D341Med (cell line): ENCODE measurements at regions not wholly inside any gene's neighbourhood (a gene's known extent, or its start where the extent isn't known, plus 50 kb on each side); places are given as distances from the start of the nearest gene placed in this dataset.

Experiments
- DNase-seq: peaks from one replicate; pipeline ENCODE4 v3.0.0; 2012; ENCODE audit warnings: low spot score

- DNase-seq = peak; percentile 36
Observed at GRCh38 chr3:18295171-18295920, 129.8 kb downstream of the SATB1 start.

DNA sequence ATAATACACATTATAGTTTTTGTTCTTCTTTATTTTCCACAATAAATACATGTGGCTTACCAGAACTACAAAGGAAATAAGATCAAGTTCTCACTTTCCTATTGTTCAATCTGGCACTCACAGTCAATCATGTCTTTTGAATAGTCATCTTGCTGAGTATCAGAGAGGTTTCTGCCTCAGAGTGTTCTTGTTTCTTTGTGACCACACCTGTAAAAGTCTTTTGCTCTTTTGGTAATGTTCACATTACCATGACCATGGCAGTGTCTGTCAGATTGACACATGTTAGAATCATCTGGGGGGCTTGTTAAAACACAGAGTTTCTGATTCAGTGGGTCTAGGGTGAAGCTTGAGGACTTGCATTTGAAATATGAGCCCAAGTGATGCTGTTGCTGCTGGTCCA, 135.0 kb downstream of the SATB1 start:
- no peak for DNase-seq

DNA sequence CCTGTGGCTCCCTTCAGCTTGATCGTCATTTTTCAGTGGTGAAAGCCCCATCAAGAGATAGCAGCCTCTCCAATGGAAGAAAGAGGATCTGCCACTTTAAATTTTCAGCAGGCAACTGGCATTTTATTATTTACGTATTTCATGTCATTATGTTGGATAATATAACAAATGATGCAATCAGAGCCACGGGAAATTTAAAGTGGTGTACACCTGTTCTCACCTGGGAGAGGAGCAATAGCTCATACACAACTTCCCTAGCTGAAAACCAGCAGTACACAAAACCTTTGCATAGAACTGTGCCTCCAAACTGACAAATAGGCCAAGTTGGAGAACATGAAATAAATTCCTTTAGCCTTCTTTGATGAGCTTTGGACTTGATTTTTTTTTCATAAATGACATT, 136.9 kb downstream of the SATB1 start:
- no peak for DNase-seq

DNA sequence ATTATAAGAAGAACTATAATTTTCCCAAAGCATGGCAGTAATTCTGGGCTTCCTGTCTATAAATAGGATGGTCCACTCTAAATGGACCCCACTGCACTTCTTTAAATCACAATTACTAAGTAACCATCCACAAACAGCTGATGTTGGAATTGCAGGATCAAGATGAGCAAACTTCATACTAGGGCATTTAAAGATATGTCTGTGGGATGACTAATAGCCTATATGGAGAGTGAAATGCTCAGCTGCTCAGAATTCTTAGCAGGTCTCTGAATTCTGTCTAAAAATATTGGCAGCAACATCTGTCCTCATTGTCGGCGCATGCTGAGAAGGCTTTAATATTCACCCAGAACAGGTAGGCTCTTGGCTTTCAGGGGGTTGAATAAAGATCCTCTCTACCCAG, 140.4 kb downstream of the SATB1 start:
- DNase-seq = no peak

DNA sequence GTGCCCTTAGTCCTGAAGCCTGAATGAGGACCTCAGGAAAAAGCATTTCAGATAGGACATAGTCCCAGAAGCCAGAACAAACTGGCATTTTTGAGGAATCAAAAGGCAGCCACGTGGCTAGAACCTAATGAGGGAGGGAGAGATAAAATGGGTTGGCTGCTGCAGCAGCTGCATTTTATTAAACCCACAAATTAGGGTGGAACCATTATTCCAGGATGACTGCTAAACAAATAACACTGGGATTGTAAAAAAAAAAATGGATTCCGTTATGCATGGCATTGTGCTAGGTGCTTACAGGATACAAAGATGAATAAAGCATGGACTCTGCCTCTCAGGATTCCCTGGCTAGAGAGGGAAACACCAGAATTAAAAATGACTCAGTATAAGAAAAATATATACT, 141.5 kb downstream of the SATB1 start:
- DNase-seq = no peak

- no peak for DNase-seq
Observed at GRCh38 chr3:18282507-18282906, 142.6 kb downstream of the SATB1 start.

DNA sequence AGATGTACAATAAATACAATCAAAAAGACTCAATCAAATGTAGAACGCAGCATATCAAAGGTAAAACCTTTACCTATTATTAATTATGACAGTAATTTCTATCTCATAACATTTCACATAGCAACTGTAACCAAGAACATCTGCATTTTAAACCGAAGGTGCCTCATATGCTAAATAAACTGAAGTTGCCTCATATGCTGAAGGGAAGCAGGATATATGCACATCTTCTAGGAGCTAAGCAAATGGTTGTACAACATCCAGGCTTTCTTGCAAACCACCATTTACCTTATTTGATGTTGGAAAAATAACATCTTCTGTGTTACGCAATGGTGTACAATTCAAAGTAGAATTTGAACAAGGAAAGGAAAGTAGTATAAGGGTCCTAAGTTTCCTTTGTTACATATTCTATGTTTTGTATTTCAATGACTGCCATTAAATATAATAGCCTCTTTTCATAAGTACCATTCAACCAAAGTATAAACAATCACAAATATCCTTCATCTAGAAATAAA, 145.9 kb downstream of the SATB1 start:
- no peak for DNase-seq

DNA sequence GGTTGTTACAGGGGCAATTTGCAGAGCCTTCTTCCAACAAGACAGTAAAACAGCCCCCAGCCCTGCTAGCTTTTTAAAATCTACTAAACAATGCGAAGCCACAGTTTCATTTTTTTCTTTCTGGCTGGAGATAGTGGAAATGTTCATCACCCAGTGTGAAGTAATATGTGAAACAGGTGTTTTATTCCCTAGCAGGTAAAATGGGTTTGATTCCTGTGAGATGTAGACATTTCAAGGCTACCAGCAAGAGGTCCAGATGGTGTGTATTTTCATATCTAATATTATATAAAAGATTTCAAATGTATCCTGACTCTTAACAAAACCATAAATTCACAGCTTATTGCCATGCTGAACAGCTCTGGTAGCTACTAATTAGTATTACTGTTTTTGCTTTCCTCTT, 160.3 kb downstream of the SATB1 start:
- DNase-seq = no peak

- no peak for DNase-seq
Observed at GRCh38 chr3:18264361-18264760, 160.8 kb downstream of the SATB1 start.

GRCh38 chr3:18258492-18258891, 166.6 kb downstream of the SATB1 start:
- no peak for DNase-seq

DNA sequence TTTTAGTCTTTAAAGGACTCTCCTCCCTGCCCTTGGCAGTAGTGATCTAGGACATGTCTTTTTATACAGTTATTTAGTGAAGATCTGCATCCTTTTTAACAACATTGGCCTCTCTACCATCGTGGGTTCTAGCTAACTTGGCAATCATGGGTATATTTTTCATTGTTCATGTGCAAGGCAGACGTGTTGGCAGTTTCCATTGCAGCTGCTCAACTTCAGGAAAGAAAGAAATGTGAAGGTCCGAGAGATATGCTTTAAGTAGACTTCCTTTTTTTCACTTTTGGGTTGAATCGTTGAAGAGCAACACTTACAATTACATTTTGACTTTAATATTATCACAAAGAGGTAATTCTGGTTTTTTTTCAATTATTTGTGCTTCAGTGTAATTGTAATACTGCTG, 172.6 kb downstream of the SATB1 start:
- DNase-seq = no peak

DNA sequence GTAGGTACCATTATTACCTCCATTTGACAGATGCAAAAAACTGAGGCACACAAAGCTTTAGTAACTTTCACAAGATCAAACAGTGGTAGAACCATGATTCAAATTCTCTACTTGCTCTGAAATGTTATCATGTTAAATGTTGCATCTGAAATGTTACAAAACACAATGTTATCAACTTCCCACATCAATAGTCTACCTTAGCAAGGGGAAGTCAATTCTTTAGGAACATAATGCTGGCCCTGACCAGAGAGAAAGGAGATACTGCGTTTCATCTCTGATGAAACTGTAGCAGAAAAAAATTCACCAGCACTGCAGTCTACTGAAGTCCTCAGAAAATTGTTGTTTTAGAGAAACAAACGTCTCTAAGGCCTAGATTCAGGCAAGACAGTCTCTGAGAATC, 174.1 kb downstream of the SATB1 start:
- no peak for DNase-seq

GRCh38 chr3:18249126-18249525, 176.0 kb downstream of the SATB1 start:
- no peak for DNase-seq

GRCh38 chr3:18247776-18248310, 177.3 kb downstream of the SATB1 start:
- DNase-seq = no peak

- DNase-seq = no peak
Observed at GRCh38 chr3:18247139-18247695, 177.9 kb downstream of the SATB1 start.

GRCh38 chr3:18246336-18247060, 178.6 kb downstream of the SATB1 start:
- no peak for DNase-seq

DNA sequence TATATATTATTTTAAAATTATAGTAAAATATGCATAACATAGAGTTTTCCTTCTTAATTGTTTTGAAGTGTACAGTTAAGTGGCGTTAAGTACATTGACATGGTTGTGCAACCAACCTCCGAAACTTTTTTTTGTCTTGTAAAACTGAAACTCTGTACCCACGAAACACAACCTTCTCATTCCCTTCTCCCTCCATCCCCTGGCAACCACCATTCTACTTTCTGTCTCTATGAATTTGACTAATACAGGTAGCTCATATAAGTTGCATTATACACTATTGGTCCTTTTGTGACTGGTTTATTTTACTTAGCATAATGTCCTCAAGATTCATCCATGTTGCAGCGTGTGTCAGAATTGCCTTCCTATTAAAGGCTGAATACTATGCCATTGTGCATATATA, 179.4 kb downstream of the SATB1 start:
- no peak for DNase-seq

DNA sequence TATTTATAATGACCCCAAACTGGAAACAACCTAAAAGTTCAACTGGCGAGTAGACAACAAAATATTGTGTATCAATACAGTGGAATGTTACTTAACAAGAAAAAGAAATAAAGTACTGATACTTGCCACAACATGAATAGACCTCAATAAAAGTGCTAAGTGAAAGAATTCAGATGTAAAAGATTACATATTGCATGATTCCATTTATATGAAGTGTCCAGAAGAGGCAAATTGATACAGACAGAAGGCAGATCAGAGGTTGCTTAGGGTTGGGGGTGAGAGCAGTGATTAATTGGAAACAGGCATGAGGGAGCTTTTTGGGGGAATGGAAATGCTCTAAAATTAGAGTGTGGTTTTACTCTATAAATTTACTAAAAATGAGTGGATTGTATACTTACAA, 183.3 kb downstream of the SATB1 start:
- no peak for DNase-seq

DNA sequence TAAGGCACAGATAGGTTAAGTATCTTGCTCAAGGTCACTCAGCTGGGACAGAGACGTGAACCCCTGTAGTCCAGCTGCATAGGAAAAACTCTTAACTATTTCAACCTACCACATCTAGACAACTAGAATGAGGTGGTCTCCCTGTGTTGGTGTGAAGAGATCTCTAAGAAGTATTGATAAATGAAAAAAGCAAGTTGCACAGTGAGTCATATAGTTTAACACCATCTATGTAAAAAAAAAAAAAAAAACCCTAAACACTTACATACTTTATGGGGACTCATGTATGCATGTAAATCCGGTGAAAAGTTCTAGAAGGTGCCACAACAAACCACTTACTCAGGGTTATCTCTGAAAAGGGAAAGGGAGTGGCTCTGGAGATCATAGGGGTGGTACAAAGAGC, 185.5 kb downstream of the SATB1 start:
- DNase-seq = no peak

DNA sequence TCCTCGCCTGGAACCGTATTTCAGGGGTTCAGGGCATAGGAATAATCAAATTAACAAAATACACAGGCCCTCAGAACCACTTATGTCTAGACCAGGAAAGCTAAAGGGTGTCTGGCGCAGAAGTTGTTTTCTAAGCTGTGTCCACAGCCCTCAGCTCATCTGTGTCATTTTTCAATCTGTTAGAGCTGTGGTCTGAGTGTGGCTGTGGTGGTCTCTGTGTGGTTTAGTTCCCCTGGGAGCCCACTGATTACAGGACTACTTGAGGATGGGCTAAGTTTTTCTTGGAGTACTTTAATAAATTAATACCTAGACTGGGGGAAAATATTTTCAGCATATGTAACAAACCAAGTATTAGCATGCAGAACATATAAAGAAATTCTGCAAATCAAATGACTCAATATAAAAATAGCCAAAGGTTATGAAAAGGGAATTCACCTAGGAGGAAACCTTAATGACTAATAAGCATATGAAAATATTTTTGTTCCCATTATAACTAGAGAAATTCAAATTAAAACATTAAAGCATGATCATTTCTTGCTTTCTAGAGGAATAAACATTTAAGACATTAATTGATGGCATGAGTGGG, 186.3 kb downstream of the SATB1 start:
- DNase-seq = no peak

DNA sequence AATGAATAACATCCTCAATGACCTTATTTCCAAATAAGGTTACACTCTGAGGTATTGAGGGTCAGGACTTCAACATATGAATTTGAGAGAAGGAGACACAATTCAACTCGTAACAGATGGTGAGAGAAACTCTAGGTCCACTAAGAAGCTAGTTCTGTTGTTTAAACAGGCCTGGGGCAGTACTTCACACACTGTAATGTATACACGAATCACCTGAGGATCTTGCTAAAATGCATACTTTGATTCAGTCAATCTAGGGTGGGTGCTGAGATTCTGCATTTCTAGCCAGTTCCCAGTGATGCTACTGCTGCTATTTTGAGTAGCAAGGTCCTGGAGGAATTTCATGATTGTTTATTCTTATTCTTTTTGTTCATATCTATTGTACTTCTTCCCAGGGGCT, 186.8 kb downstream of the SATB1 start:
- DNase-seq = no peak

DNA sequence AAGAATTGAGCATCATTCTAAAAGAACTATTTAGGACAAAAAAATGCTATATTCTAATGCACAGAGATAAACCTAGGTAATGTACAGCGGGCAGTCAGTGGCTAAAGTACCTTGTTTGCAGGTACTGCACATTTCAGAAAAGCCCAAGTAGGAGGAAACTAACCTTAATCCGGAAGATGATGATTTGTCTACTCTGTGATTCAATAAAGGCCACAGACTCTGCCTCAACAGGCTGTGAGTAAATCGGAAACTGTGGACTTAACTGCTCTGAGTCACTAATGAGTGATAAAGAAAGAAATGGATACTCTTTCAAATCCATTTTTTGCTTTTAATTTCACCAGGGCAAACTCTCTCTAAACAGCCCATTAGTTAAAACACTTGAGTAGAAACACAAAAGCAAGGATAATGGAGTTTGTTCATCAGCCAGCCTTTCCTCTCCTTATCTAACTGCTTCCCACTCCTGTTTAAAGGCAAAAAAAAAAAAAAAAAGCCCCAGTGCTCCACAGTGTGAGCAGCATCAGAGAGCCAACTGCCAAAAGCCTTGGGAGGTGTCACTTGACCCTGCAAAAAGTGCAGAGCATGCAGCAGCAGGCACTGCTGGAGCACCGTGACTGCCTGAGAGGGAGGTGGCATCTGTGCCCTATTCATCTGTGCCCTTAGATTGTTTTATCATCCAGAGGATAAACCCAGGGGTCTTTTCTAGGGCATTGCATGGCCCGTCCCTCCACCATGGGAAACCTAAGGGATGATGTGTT, 187.7 kb downstream of the SATB1 start:
- DNase-seq = no peak
